TTC549 (cell line): ENCODE measurements at regions not wholly inside any gene's neighbourhood (a gene's known extent, or its start where the extent isn't known, plus 50 kb on each side); places are given as distances from the start of the nearest gene placed in this dataset.
"Not testable (repeated sequence)": the region's sequence is repeated elsewhere in the genome, so short reads cannot be mapped to it uniquely, and the experiment has no call there.

Experiments
- FAIRE-seq: peaks from 2 replicates; lab custom pipeline; 2012; peaks lifted over from hg19 to GRCh38; lab: Jason Lieb, UNC

DNA sequence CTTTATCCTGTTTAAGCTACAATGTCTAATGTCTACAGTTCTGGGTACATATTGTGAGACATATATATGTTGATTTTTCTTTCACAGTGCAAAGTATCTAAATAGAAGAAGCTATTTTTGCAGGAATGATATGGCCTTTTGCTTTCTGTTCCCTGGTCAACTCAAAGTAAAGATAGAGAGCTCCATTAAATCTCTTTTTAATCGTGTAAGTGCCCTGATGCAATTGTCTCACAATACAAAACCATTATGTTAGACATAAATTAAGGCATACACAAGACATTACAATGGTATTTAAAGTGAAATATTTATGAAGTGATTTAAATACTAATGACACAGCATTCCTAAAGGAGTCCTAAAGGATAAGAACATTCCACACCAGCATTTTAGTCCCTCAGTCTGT, 1559.7 kb upstream of the AGA start:
- FAIRE-seq, result no peak

GRCh38 chr4:179007755-179008154, 1565.5 kb upstream of the AGA start:
- FAIRE-seq, result no peak

GRCh38 chr4:179017581-179017980, 1575.3 kb upstream of the AGA start:
- FAIRE-seq, result no peak

DNA sequence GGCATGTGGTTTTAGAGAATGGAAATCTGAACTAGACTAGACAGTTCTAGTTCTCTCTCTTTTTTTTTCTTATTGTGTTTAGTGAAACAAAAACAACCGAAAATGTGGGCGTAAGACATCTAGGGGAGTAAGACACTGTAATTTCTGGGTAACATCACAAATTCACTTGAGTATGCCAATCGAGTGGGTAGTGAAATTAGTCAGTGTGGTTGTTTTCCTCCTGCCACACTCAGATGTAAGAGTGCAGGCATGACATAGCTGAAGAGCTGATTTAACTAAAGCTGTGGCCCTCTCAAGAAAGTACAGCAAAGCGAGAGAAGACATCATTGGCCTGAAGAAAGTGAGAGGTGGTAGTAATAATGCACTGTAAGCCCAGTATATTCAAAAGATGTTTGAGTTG, 1585.3 kb upstream of the AGA start:
- no peak for FAIRE-seq

DNA sequence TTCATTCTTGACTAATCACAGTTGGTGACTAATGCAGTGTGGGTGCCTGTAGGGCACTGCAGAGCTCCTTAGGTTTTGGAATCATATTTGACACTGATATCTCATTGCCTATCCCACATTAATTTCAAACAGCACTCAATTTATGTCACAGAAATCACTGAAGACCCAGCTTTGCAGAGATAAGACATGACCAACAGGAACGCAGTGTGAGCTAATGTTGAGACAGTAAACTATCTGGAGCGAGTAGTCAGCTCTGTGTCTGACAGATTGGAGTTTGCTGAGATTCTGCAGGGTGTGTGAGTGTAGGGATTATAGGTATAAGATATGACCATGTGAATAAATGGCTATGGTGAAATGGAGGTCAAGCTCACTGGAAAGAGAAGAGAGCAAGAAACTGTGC, 1586.1 kb upstream of the AGA start:
- FAIRE-seq, result no peak

DNA sequence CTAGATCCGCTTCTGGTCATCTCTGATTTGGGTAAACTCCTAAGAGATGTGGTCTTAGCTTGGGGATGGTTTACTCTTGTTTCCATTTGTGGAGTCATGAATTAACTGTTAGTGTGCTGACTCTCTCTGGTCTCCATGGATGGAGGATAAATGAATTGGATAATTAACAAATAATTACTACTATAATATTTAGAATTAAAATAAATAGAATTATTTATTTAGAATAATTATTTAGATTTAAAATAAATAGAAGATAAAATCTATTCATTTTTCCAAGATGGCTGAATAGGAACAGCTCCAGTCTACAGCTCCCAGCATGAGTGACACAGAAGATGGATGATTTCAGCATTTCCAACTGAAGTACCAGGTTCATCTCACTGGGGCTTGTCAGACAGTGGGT, 1587.4 kb upstream of the AGA start:
- no peak for FAIRE-seq

DNA sequence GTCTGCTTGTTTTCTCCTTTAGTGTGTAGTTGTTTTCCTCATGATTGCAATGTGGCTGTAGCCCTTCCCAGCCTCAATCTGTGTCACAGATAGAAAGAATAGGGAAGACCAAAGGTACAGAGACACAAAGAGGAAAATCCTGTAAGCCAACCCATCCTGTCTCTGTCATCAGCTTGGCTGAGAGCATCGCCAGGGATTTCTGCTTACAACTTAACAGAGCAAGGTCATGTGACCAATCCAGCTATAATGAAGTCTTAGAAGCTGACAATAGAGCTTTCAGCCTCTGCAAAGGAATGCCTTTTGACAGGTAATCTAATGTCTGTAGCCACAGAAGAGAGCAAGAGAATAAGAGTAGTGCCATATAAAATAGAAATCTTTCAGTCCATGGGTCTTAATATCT, 1598.0 kb upstream of the AGA start:
- no peak for FAIRE-seq

DNA sequence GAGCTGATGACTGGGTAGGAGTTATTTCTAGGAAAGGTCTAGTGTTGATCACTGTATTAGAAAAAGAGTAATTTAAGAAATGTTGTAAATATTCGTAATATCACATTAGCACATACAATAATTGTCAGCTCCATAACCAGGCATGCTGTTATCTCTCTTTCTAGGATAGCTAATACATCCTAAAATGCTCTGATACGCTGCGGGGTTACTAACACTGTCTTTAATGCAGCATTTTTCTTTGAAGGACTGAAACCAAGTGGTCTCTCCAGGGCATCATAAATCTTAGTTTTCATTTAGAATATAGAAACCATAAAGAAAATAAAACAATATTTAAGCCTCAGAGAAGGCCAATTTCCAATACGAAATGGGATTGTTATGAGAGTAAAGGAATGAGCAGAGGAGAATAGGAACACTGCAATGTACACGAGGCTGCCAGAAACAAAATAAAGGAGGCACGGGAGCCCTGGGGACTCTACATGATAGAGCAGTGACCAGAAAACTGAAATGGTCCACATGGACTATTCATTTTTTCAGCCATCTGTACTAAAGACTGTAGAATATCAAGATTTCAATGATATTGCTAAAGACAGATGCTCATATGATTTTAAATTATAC, 1606.7 kb upstream of the AGA start:
- no peak for FAIRE-seq

DNA sequence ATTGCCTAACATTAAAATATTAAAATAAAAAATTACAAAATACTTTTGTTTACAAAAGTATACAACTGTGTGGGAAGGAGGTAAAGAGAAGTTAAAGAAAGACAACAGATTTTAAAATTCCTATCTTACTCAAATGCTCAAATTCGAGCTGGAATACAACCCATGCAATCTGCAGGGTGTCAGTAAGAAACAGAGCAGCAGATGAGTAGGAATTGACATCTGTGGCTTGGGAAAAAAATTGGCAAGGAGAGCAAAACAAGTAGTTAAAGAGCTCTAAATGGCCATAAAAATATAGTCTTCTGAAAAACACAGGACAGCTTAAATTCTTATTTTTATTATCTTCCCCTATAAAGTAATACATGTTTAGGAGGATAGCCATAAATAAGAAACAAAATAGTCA, 1609.0 kb upstream of the AGA start:
- no peak for FAIRE-seq

DNA sequence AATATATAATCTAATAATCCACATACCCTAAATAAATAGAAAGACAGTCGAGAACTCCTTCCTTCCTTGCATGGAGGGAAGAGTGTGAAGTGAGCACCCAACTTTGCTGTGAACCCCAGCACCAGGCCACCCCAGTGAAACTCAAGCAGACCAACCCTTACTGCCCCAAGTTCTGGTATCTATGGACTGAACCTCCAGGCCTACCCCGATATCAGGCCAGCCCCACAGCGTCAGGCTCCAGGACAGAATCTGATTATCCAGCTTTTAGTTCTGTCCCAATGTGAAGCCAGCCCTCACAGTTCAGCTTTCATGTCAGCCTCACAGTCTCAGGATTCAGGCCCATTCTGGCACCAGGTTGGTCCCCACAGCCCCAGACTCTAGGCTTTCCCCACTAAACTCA, 1617.2 kb upstream of the AGA start:
- FAIRE-seq, result no peak

GRCh38 chr4:179066254-179066653, 1624.0 kb upstream of the AGA start:
- FAIRE-seq, result not testable (repeated sequence)

DNA sequence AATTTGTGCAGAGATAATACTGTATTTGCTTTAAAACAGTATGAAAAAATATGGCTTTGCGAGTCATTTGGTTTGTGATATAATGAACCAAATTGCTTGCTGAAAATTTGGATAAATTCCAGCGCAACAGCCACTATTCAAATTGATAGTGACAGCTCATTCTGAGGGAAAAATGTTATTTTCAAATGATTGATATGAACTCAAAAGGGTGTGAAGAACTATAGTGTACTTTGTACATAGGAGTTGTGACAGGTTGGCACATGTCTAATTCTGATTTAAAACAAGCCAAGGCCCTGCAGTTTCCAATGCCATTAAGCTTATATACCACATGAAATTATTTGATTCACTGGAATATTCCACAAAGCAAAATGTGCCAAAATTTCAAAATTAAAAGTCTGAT, 1628.9 kb upstream of the AGA start:
- no peak for FAIRE-seq

- FAIRE-seq, result no peak
These were observed 1634.6 kb upstream of the AGA start for GRCh38 chr4:179076865-179077264.

DNA sequence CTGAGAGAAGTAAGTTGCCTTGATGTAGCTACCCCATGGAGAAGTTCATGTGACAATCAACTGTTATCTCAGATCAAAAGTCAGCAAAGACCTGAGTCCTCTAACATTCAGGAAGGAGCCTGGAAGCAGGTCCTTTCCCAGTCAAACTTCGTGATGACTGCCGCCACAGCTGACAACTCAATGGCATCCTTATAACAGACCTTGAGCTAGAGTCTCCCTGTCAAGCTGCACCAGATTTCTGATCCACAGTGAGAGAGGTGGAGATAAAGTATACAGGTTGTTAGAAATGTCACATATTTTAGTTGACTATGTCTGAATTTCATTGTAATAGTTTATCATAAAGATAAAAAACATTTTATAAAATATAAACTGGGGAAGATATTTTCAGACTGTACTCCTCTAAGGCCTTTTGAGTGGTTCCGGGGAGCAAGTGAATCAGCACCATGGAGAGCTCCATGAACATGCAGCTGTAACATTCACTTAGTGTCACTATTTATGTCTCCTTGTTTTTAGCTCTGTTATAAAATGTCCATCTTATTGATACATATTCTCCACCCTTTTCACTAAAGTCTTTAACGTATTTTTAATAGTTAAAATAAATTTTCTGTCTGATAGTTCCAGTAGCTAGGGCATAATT, 1653.5 kb upstream of the AGA start:
- FAIRE-seq, result no peak

GRCh38 chr4:179097741-179098140, 1655.5 kb upstream of the AGA start:
- FAIRE-seq, result no peak

DNA sequence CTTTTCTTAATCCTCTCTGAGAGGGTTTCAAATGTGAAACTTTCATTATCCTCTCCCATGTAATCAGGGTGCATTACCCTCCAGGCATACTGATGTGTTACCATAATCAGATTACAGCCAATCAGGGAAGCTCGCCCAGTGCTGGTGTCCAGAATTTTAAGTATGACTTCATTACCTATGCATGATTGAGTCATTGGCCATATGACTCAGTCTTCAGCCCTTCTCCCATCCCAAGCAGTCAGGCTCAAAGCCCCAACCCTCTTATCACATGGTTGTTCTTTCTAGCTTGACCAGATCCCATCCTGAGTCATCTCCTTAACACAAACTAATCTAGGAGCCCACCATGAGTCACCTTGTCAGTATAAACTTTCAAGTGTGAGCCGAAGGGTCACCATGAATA, 1668.1 kb upstream of the AGA start:
- FAIRE-seq, result no peak

GRCh38 chr4:179110816-179111215, 1668.6 kb upstream of the AGA start:
- no peak for FAIRE-seq

- no peak for FAIRE-seq
These were observed 1670.4 kb upstream of the AGA start for GRCh38 chr4:179112441-179113170.

DNA sequence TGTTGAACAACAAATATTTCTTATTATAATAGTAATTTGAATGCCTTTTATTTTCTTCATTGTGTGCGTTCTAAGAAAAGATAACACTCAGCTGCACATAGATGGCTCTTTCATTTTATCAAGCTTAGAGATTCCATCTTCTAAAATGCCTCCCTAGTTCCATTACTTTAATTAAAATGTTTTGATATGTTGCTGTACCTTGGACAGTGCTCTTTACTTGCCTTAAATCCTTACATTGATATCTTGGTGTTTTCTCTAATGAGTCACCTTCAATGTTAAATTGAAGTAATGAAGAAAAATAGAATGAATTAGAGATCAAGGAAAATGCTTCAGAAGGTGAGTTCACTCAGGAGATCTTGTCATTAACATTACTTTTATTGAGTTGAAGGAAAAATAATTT, 1672.4 kb upstream of the AGA start:
- FAIRE-seq, result no peak

GRCh38 chr4:179116011-179116410, 1673.8 kb upstream of the AGA start:
- FAIRE-seq, result no peak

GRCh38 chr4:179116581-179116980, 1674.3 kb upstream of the AGA start:
- no peak for FAIRE-seq

DNA sequence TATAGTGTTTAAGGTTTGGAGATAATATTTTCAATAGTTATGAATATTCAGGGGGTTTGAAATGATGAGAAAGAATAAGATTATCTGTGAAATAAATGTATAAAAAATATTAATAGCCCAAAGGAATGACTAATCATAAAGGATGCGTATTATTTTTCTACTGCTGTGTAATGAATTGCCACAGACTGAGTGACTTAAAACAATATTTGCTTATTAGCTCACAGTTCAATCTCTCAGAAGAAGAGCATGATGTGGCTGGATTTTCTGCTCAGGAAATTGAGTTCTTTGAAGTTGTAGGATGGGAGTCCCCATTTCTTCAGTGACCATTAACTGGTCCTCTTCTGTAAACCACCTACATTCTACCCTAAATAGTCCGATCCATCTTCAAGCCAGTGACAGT, 1680.8 kb upstream of the AGA start:
- no peak for FAIRE-seq

DNA sequence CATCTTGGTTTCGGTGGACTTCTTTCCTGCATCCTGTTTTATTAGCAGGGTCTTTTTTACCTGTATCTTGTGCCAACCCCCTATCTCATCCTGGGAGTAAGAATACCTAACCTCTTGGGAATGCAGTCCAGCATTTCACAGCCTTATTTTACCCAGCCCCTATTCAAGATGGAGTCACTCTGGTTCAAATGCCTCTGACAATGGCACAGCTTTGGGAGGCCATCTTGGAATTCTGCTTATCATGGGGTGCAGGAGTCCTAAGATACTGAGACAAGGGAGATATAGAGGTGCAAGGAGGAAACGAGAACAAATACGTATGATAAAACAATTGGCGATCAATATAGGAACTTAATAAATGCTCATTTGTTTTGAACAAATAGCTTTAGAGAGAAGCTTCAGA, 1682.2 kb upstream of the AGA start:
- no peak for FAIRE-seq

DNA sequence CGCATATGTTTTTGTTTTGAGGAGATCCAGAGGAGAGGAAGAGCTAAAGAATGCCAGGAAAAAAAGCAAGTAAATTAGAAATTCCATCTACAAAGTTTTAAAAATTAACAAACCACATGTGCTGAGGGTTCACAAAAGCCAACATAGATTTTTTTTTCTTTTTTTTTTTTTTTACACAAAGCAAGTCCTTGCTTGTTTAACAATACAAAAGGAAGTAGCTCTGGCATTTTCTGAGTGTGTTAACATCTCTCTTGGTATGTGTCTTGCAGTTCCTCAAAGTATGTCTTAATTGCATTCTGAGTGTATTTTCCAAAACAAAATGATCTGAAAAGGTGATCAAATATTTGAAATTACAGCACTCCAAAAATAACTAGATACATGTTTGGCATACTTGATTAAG, 1682.7 kb upstream of the AGA start:
- no peak for FAIRE-seq
